Mesenchymal stem cell (in vitro differentiated cells and primary cell): ENCODE measurements at regions not wholly inside any gene's neighbourhood (a gene's known extent, or its start where the extent isn't known, plus 50 kb on each side); places are given as distances from the start of the nearest gene placed in this dataset.

Source experiments
- DNase-seq: peaks from one replicate; pipeline ENCODE4 v3.0.0-alpha.2; 2013
- H2AFZ ChIP-seq: one replicate; pipeline ENCODE4 v1.6.1; 2013; ENCODE audit warnings: low read depth, mild to moderate bottlenecking, control low read depth, inconsistent platforms, low read length, moderate library complexity
- H2AK5ac ChIP-seq: 2 replicates; pipeline ENCODE4 v1.6.1; 2013; ENCODE audit warnings: low read length, moderate library complexity, mild to moderate bottlenecking, inconsistent platforms; ENCODE audit not compliant: severe bottlenecking
- H2BK120ac ChIP-seq: one replicate; pipeline ENCODE4 v1.6.1; 2013; ENCODE audit warnings: low read depth, mild to moderate bottlenecking, inconsistent platforms, low read length, moderate library complexity
- H2BK12ac ChIP-seq, 2 experiments: one replicate each; pipeline ENCODE4 v1.6.1; 2013; ENCODE audit warnings: inconsistent platforms in 2 of 2, low read length in 2 of 2, mild to moderate bottlenecking in 2 of 2, moderate library complexity in 2 of 2, control low read depth in 1 of 2
- H2BK15ac ChIP-seq: one replicate; pipeline ENCODE4 v1.6.1; 2013; ENCODE audit warnings: mild to moderate bottlenecking, low read depth, inconsistent platforms; ENCODE audit not compliant: poor library complexity, severe bottlenecking
- H2BK5ac ChIP-seq: 2 replicates; pipeline ENCODE4 v1.6.1; 2013; ENCODE audit warnings: low read depth, mild to moderate bottlenecking, low read length, control low read depth, inconsistent platforms; ENCODE audit not compliant: poor library complexity, severe bottlenecking
- H3K14ac ChIP-seq, 2 experiments: one replicate each; pipeline ENCODE4 v1.6.1; 2013; ENCODE audit warnings: inconsistent platforms in 2 of 2, low read length in 2 of 2, control low read depth in 1 of 2, mild to moderate bottlenecking in 1 of 2, moderate library complexity in 1 of 2
- H3K18ac ChIP-seq, 2 experiments: one replicate each; pipeline ENCODE4 v1.6.1; 2013; ENCODE audit warnings: inconsistent platforms in 2 of 2, low read length in 2 of 2, control low read depth in 1 of 2, low read depth in 1 of 2, mild to moderate bottlenecking in 1 of 2
- H3K23ac ChIP-seq, 2 experiments: one replicate each; pipeline ENCODE4 v1.6.1; 2013; ENCODE audit warnings: inconsistent platforms in 2 of 2, low read length in 2 of 2, mild to moderate bottlenecking in 2 of 2, moderate library complexity in 2 of 2, control low read depth in 1 of 2
- H3K27ac ChIP-seq: 2 replicates; pipeline ENCODE4 v1.5.1; 2013; ENCODE audit warnings: mild to moderate bottlenecking, moderate library complexity, low read length, control low read depth, inconsistent platforms; ENCODE audit not compliant: poor library complexity, severe bottlenecking
- H3K27me3 ChIP-seq, 2 experiments: 2 replicates each; pipeline versions ENCODE4 v1.6.1 to v1.7.0; 2013; ENCODE audit warnings: low read length in 2 of 2, mild to moderate bottlenecking in 2 of 2, moderate library complexity in 2 of 2, control low read depth in 1 of 2, inconsistent platforms in 1 of 2; ENCODE audit not compliant: control insufficient read depth in 1 of 2, insufficient read depth in 1 of 2
- H3K36me3 ChIP-seq, 2 experiments: 2 replicates each; pipeline versions ENCODE4 v1.6.1 to v1.7.0; 2013; ENCODE audit warnings: low read length in 2 of 2, control low read depth in 1 of 2, inconsistent platforms in 1 of 2, low read depth in 1 of 2, mild to moderate bottlenecking in 1 of 2; ENCODE audit not compliant: insufficient read depth in 2 of 2, control insufficient read depth in 1 of 2
- H3K4ac ChIP-seq, 2 experiments: one replicate each; pipeline ENCODE4 v1.6.1; 2013; ENCODE audit warnings: inconsistent platforms in 2 of 2, low read length in 2 of 2, mild to moderate bottlenecking in 2 of 2, moderate library complexity in 2 of 2, control low read depth in 1 of 2, low read depth in 1 of 2
- H3K4me1 ChIP-seq: 2 replicates; pipeline ENCODE4 v1.6.1; 2013; ENCODE audit warnings: low read depth, low read length, control low read depth; ENCODE audit not compliant: control insufficient read depth, insufficient read depth
- H3K4me2 ChIP-seq: 2 replicates; pipeline ENCODE4 v1.6.1; 2013; ENCODE audit warnings: low read length, mild to moderate bottlenecking, inconsistent platforms; ENCODE audit not compliant: poor library complexity, severe bottlenecking
- H3K4me3 ChIP-seq, 2 experiments: 2 replicates each; pipeline versions ENCODE4 v1.5.1 to v1.7.0; 2013; ENCODE audit warnings: low read length in 2 of 2, mild to moderate bottlenecking in 2 of 2, control low read depth in 1 of 2, low read depth in 1 of 2; ENCODE audit not compliant: insufficient read depth in 1 of 2
- H3K79me1 ChIP-seq: replicated peaks from 2 replicates; pipeline ENCODE4 v1.6.1; 2013; ENCODE audit warnings: mild to moderate bottlenecking, control low read depth, low read length, inconsistent platforms; ENCODE audit not compliant: poor library complexity, severe bottlenecking
- H3K9ac ChIP-seq: 2 replicates; pipeline ENCODE4 v1.7.0; 2013; ENCODE audit warnings: mild to moderate bottlenecking, low read length, moderate library complexity
- H3K9me3 ChIP-seq: 2 replicates; pipeline ENCODE4 v1.7.0; 2013; ENCODE audit warnings: mild to moderate bottlenecking, low read length; ENCODE audit not compliant: control insufficient read depth
- H4K8ac ChIP-seq: one replicate; pipeline ENCODE4 v1.6.1; 2013; ENCODE audit warnings: inconsistent platforms, mild to moderate bottlenecking, low read length, moderate library complexity
- H4K91ac ChIP-seq: one replicate; pipeline ENCODE4 v1.6.1; 2013; ENCODE audit warnings: mild to moderate bottlenecking, low read length, inconsistent platforms
- WGBS: methylation state at CpG from one replicate; pipeline ENCODE4 v1.1.7; 2013; ENCODE audit warnings: mixed read lengths; 5-methylcytosine and 5-hydroxymethylcytosine counted together

- peaks cover 7 to 21% of the 10 kb centered on the region in 2 experiments for H3K27me3 ChIP-seq
- H3K36me3 ChIP-seq: no peaks in the 10 kb centered on the region
- no peak overlapping the region for H3K18ac ChIP-seq
- H2BK15ac ChIP-seq: no peak overlapping the region
- H3K9me3 ChIP-seq: no peaks in the 10 kb centered on the region
- no peak overlapping the region for H3K27ac ChIP-seq
- H3K4me3 ChIP-seq: no peak overlapping the region
- no peak overlapping the region for H2AK5ac ChIP-seq
- no peak overlapping the region for H2BK120ac ChIP-seq
- no peak overlapping the region for H4K8ac ChIP-seq
- H3K23ac ChIP-seq: no peak overlapping the region
- H3K4me1 ChIP-seq: no peaks in the 10 kb centered on the region
- WGBS: 92% methylated on average over 1 of the region's 4 CpGs
- DNase-seq: no peak
- H2BK12ac ChIP-seq: no peak overlapping the region
- no peaks in the 10 kb centered on the region for H3K79me1 ChIP-seq
- no peak overlapping the region for H2BK5ac ChIP-seq
- no peak overlapping the region for H4K91ac ChIP-seq
- H2AFZ ChIP-seq: no peak overlapping the region
- H3K9ac ChIP-seq: no peak overlapping the region
- no peak overlapping the region for H3K14ac ChIP-seq
- no peak overlapping the region for H3K4me2 ChIP-seq
- H3K4ac ChIP-seq: no peak overlapping the region
These were observed 169.0 kb upstream of the COPS8 start for GRCh38 chr2:236916651-236917050.

- H2BK5ac ChIP-seq: no peak overlapping the region
- H3K27me3 ChIP-seq: peaks cover 7 to 16% of the 10 kb centered on the region in 2 experiments
- H3K4ac ChIP-seq: no peak overlapping the region
- no peaks in the 10 kb centered on the region for H3K79me1 ChIP-seq
- H3K9me3 ChIP-seq: no peaks in the 10 kb centered on the region
- H4K91ac ChIP-seq: no peak overlapping the region
- WGBS: 95% methylated on average over 3 of the region's 3 CpGs
- H2BK15ac ChIP-seq: no peak overlapping the region
- no peaks in the 10 kb centered on the region for H3K4me1 ChIP-seq
- no peak overlapping the region for H2AFZ ChIP-seq
- no peak overlapping the region for H2BK12ac ChIP-seq
- H3K23ac ChIP-seq: no peak overlapping the region
- H3K14ac ChIP-seq: no peak overlapping the region
- H4K8ac ChIP-seq: no peak overlapping the region
- no peak overlapping the region for H2BK120ac ChIP-seq
- no peak overlapping the region for H3K18ac ChIP-seq
- DNase-seq: no peak
- no peak overlapping the region for H3K9ac ChIP-seq
- no peak overlapping the region for H3K27ac ChIP-seq
- no peak overlapping the region for H3K4me3 ChIP-seq
- H2AK5ac ChIP-seq: no peak overlapping the region
- H3K36me3 ChIP-seq: no peaks in the 10 kb centered on the region
- no peak overlapping the region for H3K4me2 ChIP-seq
These were observed 168.5 kb upstream of the COPS8 start for GRCh38 chr2:236917164-236917563.

- no peak overlapping the region for H2BK120ac ChIP-seq
- no peaks in the 10 kb centered on the region for H3K36me3 ChIP-seq
- no peak overlapping the region for H3K4me3 ChIP-seq
- peaks cover 3 to 12% of the 10 kb centered on the region in 2 experiments for H3K27me3 ChIP-seq
- no peak overlapping the region for H2AK5ac ChIP-seq
- H3K18ac ChIP-seq: no peak overlapping the region
- no peak overlapping the region for H3K23ac ChIP-seq
- WGBS: 77% methylated on average over 7 of the region's 9 CpGs
- DNase-seq: no peak
- H3K4me1 ChIP-seq: no peaks in the 10 kb centered on the region
- H4K8ac ChIP-seq: no peak overlapping the region
- no peak overlapping the region for H3K14ac ChIP-seq
- no peak overlapping the region for H2BK5ac ChIP-seq
- no peaks in the 10 kb centered on the region for H3K79me1 ChIP-seq
- no peak overlapping the region for H3K4me2 ChIP-seq
- no peak overlapping the region for H3K9ac ChIP-seq
- no peak overlapping the region for H2BK15ac ChIP-seq
- no peak overlapping the region for H2AFZ ChIP-seq
- no peak overlapping the region for H2BK12ac ChIP-seq
- H4K91ac ChIP-seq: no peak overlapping the region
- no peak overlapping the region for H3K27ac ChIP-seq
- H3K9me3 ChIP-seq: no peaks in the 10 kb centered on the region
- no peak overlapping the region for H3K4ac ChIP-seq
These were observed 167.1 kb upstream of the COPS8 start for GRCh38 chr2:236918545-236918944.

- WGBS: 63% methylated on average over 9 of the region's 9 CpGs
- Histone ChIP-seq H3K18ac (no peak overlapping the region), H2BK15ac (no peak overlapping the region), H3K27me3 (peaks cover 3 to 5% of the 10 kb centered on the region in 2 experiments), H4K91ac (no peak overlapping the region), H2AFZ (no peak overlapping the region), H3K27ac (no peak overlapping the region), H4K8ac (no peak overlapping the region), H3K4me3 (no peak overlapping the region), H3K14ac (no peak overlapping the region), H2BK12ac (no peak overlapping the region), H3K9me3 (no peaks in the 10 kb centered on the region), H3K23ac (no peak overlapping the region), H3K9ac (no peak overlapping the region), H2AK5ac (no peak overlapping the region), H2BK120ac (no peak overlapping the region), H2BK5ac (no peak overlapping the region), H3K79me1 (no peaks in the 10 kb centered on the region), H3K4me2 (no peak overlapping the region), H3K4ac (no peak overlapping the region), H3K36me3 (no peaks in the 10 kb centered on the region), H3K4me1 (no peaks in the 10 kb centered on the region)
- DNase-seq: peak; percentile 71
These were observed 166.5 kb upstream of the COPS8 start for GRCh38 chr2:236919209-236919608.
